ENCODE measurements at regions not wholly inside any gene's neighbourhood (a gene's known extent, or its start where the extent isn't known, plus 50 kb on each side); places are given as distances from the start of the nearest gene placed in this dataset.
A peak's percentile ranks its signal among the peaks of the same experiment; 100 is the strongest.

DNA sequence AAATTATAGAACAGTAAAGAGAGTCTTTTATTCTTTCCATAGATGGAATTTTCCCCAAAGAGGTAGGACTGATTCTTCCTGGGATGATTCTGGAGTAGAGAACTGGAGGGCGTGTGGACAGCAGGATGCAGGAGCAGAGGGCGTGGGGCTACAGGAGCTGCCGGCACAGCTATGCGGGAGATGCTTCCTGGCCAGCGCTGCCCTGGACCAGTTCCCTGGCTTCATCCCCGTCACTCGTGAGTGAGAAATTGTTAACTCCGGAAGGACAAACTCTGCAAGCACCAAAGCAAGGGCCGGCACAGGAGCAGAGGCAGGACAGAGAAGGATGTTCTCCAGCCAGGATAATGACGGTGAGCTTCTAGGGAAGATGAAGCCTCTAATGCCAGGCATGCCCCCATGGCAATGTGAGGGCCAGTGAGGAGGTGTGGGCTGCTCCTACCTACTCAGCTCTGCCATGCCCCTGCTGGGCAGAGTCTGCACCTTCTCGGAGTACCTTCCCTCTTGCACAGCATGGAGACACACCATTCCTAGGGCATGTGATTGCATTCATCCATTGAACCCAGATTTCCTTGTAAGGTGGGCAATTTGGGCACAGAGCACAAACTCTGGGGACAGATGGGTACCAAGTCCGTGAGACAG, 760.9 kb upstream of the IGFBP3 start:
- peak; percentile 34 to 72 for DNase-seq
- Histone ChIP-seq H3K9me3 (no peaks in the 10 kb centered on the region), H3K36me3 (no peaks in the 10 kb centered on the region), H3K27ac (no peak overlapping the region), H3K4me3 (no peak overlapping the region), H3K27me3 (no peaks in the 10 kb centered on the region), H3K4me1 (no peaks in the 10 kb centered on the region)
- intact Hi-C loops (cut with DNase I; ENCODE audit: low total_unique reads): no loop called here
- TF ChIP-seq, protein P1, sequence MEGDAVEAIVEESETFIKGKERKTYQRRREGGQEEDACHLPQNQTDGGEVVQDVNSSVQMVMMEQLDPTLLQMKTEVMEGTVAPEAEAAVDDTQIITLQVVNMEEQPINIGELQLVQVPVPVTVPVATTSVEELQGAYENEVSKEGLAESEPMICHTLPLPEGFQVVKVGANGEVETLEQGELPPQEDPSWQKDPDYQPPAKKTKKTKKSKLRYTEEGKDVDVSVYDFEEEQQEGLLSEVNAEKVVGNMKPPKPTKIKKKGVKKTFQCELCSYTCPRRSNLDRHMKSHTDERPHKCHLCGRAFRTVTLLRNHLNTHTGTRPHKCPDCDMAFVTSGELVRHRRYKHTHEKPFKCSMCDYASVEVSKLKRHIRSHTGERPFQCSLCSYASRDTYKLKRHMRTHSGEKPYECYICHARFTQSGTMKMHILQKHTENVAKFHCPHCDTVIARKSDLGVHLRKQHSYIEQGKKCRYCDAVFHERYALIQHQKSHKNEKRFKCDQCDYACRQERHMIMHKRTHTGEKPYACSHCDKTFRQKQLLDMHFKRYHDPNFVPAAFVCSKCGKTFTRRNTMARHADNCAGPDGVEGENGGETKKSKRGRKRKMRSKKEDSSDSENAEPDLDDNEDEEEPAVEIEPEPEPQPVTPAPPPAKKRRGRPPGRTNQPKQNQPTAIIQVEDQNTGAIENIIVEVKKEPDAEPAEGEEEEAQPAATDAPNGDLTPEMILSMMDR (IDR thresholded peaks at IDR 0.05): no peak
- no peak for TF ChIP-seq POLR2A (IDR thresholded peaks at IDR 0.05)

DNA sequence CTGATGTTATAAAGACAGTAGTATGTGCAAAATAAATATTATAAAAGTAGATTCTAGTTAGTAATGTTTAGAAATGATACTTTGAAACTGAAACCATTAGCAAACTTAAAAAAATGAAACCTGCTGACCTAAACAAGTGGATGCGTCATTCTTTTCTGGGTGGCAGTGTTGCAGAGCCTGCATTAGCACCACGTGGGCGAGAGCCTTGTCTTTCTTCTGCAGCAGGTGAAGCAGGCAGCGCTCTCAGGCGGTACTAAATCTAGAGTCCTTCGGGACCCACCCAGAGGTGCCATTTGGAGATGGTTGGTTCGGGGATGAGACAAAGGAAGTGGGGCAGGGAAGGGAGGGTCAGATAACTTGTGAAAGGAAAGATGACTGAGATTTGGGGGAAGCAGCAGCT, 759.1 kb upstream of the IGFBP3 start:
- no peaks in the 10 kb centered on the region for H3K9me3 ChIP-seq
- no peak for DNase-seq
- H3K36me3 ChIP-seq: no peaks in the 10 kb centered on the region
- H3K27ac ChIP-seq: no peak overlapping the region
- intact Hi-C loops (cut with DNase I; ENCODE audit: low total_unique reads): no loop called here
- no peaks in the 10 kb centered on the region for H3K4me1 ChIP-seq
- H3K4me3 ChIP-seq: no peak overlapping the region
- no peaks in the 10 kb centered on the region for H3K27me3 ChIP-seq
- TF ChIP-seq, protein P1 (IDR thresholded peaks at IDR 0.05): no peak
- no peak for TF ChIP-seq POLR2A (IDR thresholded peaks at IDR 0.05)

DNA sequence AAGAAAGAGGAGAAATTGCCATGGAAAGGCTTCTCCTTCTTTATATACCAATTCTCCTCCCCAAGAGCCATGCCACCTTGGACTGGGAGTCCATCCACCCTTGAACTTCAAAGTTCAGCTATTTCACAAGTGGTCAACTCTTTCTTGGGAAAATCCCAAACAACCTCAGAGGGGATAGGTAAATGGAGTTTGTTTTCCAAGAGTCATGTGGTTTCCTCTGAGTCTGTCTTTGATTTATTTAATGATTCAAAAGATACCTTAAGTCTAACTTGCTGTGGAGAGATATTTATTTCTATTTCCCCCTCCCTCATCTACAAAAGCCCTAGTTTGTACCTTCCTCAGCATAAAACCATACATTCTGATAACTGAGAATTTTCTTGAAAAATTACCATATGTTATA, 758.6 kb upstream of the IGFBP3 start:
- no peaks in the 10 kb centered on the region for H3K36me3 ChIP-seq

DNA sequence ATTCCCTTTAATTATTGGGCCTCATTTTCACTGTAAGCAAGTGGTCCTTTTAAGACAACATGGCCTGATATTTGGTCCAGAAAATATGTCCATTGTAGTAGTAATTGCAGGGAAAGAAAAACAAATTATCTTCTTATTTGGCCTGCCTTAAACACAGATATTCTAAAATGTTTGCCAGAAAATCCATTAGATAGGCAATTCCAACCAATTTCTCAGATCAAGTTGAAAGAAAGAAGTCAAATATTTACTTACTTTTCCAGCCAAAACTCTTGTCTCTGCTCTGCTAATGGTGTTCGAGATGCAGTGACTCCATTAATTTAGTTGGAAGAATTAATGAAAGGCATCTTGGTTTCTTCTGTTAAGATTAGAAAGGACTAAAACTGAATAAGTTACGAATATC, 757.3 kb upstream of the IGFBP3 start:
- H3K27ac ChIP-seq: no peak overlapping the region
- H3K36me3 ChIP-seq: no peaks in the 10 kb centered on the region
- TF ChIP-seq, protein P1 (IDR thresholded peaks at IDR 0.05): no peak
- no peak for TF ChIP-seq POLR2A (IDR thresholded peaks at IDR 0.05)
- no peak overlapping the region for H3K4me3 ChIP-seq
- no peaks in the 10 kb centered on the region for H3K9me3 ChIP-seq
- no peaks in the 10 kb centered on the region for H3K4me1 ChIP-seq
- DNase-seq: no peak
- no peaks in the 10 kb centered on the region for H3K27me3 ChIP-seq
- intact Hi-C loops (cut with DNase I; ENCODE audit: low total_unique reads): no loop called here

More for the DNA sequence above, 758.6 kb upstream of the IGFBP3 start:
- no peak overlapping the region for H3K27ac ChIP-seq
- H3K4me3 ChIP-seq: no peak overlapping the region
- H3K9me3 ChIP-seq: no peaks in the 10 kb centered on the region
- DNase-seq: no peak
- no peak for TF ChIP-seq POLR2A (IDR thresholded peaks at IDR 0.05)
- TF ChIP-seq, protein P1 (IDR thresholded peaks at IDR 0.05): no peak
- intact Hi-C loops (cut with DNase I; ENCODE audit: low total_unique reads): no loop called here
- H3K4me1 ChIP-seq: no peaks in the 10 kb centered on the region
- H3K27me3 ChIP-seq: no peaks in the 10 kb centered on the region

DNA sequence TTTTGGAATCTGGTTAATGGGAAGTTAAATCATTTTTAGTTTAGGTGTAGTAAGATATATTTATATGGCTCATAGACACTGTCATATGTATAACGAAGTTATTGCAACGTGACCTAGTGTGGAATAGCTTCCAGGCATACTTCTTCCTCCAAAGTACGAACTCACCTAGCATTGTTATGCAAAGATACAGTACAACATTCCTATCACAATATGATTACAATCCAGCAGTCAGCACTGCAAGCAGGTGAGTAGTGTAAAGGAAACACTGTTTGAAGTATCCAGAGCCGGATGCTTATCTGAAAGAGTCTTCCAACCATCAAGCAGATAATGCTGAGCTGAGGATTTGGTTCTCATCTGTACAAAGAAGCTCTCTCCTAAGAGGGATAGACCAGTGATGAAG, 754.4 kb upstream of the IGFBP3 start:
- no peaks in the 10 kb centered on the region for H3K27me3 ChIP-seq
- H3K4me3 ChIP-seq: no peak overlapping the region
- DNase-seq: no peak
- H3K4me1 ChIP-seq: no peaks in the 10 kb centered on the region
- intact Hi-C loops (cut with DNase I; ENCODE audit: low total_unique reads): no loop called here
- no peak overlapping the region for H3K27ac ChIP-seq
- no peaks in the 10 kb centered on the region for H3K9me3 ChIP-seq
- TF ChIP-seq POLR2A (IDR thresholded peaks at IDR 0.05): no peak
- TF ChIP-seq, protein P1 (IDR thresholded peaks at IDR 0.05): no peak
- no peaks in the 10 kb centered on the region for H3K36me3 ChIP-seq
